ENCODE measurements at regions not wholly inside any gene's neighbourhood (a gene's known extent, or its start where the extent isn't known, plus 50 kb on each side); places are given as distances from the start of the nearest gene placed in this dataset.
"Not testable (repeated sequence)": the region's sequence is repeated elsewhere in the genome, so short reads cannot be mapped to it uniquely, and the experiment has no call there.

- no peak for DNase-seq
Observed at GRCh38 chr7:91719008-91719407, 161.5 kb downstream of the MTERF1 start.

- DNase-seq: no peak
Observed at GRCh38 chr7:91720260-91720937, 160.1 kb downstream of the MTERF1 start.

- DNase-seq: no peak
Observed at GRCh38 chr7:91722831-91723230, 157.7 kb downstream of the MTERF1 start.

GRCh38 chr7:91729046-91729445, 151.5 kb downstream of the MTERF1 start:
- not testable (repeated sequence) for DNase-seq

GRCh38 chr7:91731976-91732375, 148.5 kb downstream of the MTERF1 start:
- no peak for DNase-seq

GRCh38 chr7:91749418-91749817, 131.1 kb downstream of the MTERF1 start:
- DNase-seq: no peak

- no peak for DNase-seq
Observed at GRCh38 chr7:91750091-91750490, 130.4 kb downstream of the MTERF1 start.

- no peak for DNase-seq
Observed at GRCh38 chr7:91752102-91752501, 128.4 kb downstream of the MTERF1 start.

GRCh38 chr7:91754280-91754679, 126.2 kb downstream of the MTERF1 start:
- not testable (repeated sequence) for DNase-seq

GRCh38 chr7:91755121-91755520, 125.4 kb downstream of the MTERF1 start:
- DNase-seq: not testable (repeated sequence)

GRCh38 chr7:91759205-91759863, 121.2 kb downstream of the MTERF1 start:
- no peak for DNase-seq

- DNase-seq: no peak
Observed at GRCh38 chr7:91767820-91768219, 112.7 kb downstream of the MTERF1 start.

GRCh38 chr7:91771394-91771793, 109.1 kb downstream of the MTERF1 start:
- DNase-seq: no peak

- no peak for DNase-seq
Observed at GRCh38 chr7:91771921-91772815, 108.3 kb downstream of the MTERF1 start.

- no peak for DNase-seq
Observed at GRCh38 chr7:91776171-91776570, 104.3 kb downstream of the MTERF1 start.

- no peak for DNase-seq
Observed at GRCh38 chr7:91777522-91777921, 103.0 kb downstream of the MTERF1 start.

GRCh38 chr7:91778416-91778815, 102.1 kb downstream of the MTERF1 start:
- DNase-seq: no peak

- no peak for DNase-seq
Observed at GRCh38 chr7:91780521-91780920, 100.0 kb downstream of the MTERF1 start.

GRCh38 chr7:91784469-91784868, 96.0 kb downstream of the MTERF1 start:
- DNase-seq: peak; percentile 13

GRCh38 chr7:91787931-91788330, 92.6 kb downstream of the MTERF1 start:
- DNase-seq: no peak

GRCh38 chr7:91789086-91789485, 91.4 kb downstream of the MTERF1 start:
- DNase-seq: no peak

- no peak for DNase-seq
Observed at GRCh38 chr7:91789558-91789957, 90.9 kb downstream of the MTERF1 start.

- DNase-seq: not testable (repeated sequence)
Observed at GRCh38 chr7:91790646-91791045, 89.9 kb downstream of the MTERF1 start.

GRCh38 chr7:91796122-91796521, 84.4 kb downstream of the MTERF1 start:
- no peak for DNase-seq

Data from NCI-H524 treated with DMSO at 0.1 percent for 48 hours (cell line).